Panc1 (cell line): ENCODE measurements at regions not wholly inside any gene's neighbourhood (a gene's known extent, or its start where the extent isn't known, plus 50 kb on each side); places are given as distances from the start of the nearest gene placed in this dataset.

Source experiments
- ATAC-seq: fragments of 200-7000 bp; cut with Tn5 transposase; 2 replicates; pipeline ENCODE4 v1.9.1; 2020; ENCODE audit warnings: mild to moderate bottlenecking, moderate library complexity
- BruUV-seq: library from RNA; stranded (reverse); fragments of 400-500 nt; replicated peaks from 2 replicates; lab custom pipeline; 2021; lab: Mats Ljungman, UMichigan
- CTCF ChIA-PET: fragments of 300-600 bp; sonication (Branson Sonifier 250); formaldehyde crosslinking; loops from one replicate; lab custom pipeline; 2022; ENCODE audit warnings: antibody characterized with exemption; lab: Charles Lee
- POLR2A ChIA-PET: fragments of 300-600 bp; sonication (Branson Sonifier 250); formaldehyde crosslinking; loops from one replicate; lab custom pipeline; 2022; ENCODE audit warnings: antibody characterized with exemption; lab: Charles Lee
- DNase-seq: peaks from one replicate; pipeline ENCODE4 v3.0.0-alpha.2; 2010; ENCODE audit warnings: low read depth, low spot score
- H3K27ac ChIP-seq: 2 replicates; pipeline ENCODE4 v1.5.1; 2011; ENCODE audit warnings: mild to moderate bottlenecking, low read length, inconsistent platforms
- H3K27me3 ChIP-seq: fragments of 200-500 bp; sonication (Bioruptor generic); 2 replicates; pipeline ENCODE4 v1.6.0; 2014; ENCODE audit warnings: low read length, inconsistent platforms; ENCODE audit not compliant: control insufficient read depth, insufficient read depth
- H3K36me3 ChIP-seq: fragments of 200-500 bp; sonication (Bioruptor generic); 2 replicates; pipeline ENCODE4 v1.5.1; 2014; ENCODE audit warnings: inconsistent platforms, mild to moderate bottlenecking, low read length, moderate library complexity; ENCODE audit not compliant: control insufficient read depth, insufficient read depth
- H3K4me1 ChIP-seq: 2 replicates; pipeline ENCODE4 v1.5.1; 2011; ENCODE audit warnings: inconsistent platforms, mild to moderate bottlenecking, low read length, moderate library complexity; ENCODE audit not compliant: control insufficient read depth, insufficient read depth
- H3K4me3 ChIP-seq, 2 experiments: 2 replicates each; pipeline ENCODE4 v1.5.1; 2011 to 2012; ENCODE audit warnings: low read depth in 2 of 2, low read length in 2 of 2, mild to moderate bottlenecking in 2 of 2, inconsistent platforms in 1 of 2, moderate library complexity in 1 of 2
- H3K9me3 ChIP-seq: fragments of 200-500 bp; sonication (Bioruptor generic); 2 replicates; pipeline ENCODE4 v1.5.1; 2014; ENCODE audit warnings: low read depth, mild to moderate bottlenecking, inconsistent platforms, low read length, moderate library complexity; ENCODE audit not compliant: control insufficient read depth, insufficient read depth
- POLR2AphosphoS5 ChIP-seq: IDR thresholded peaks from 2 replicates; pipeline ENCODE4 v1.6.1; 2012; ENCODE audit warnings: mild to moderate bottlenecking, low read depth, low read length, moderate library complexity
- SIN3A ChIP-seq: IDR thresholded peaks from 2 replicates; pipeline ENCODE4 v1.6.1; 2012; ENCODE audit warnings: low read depth, mild to moderate bottlenecking, low read length, moderate library complexity, borderline replicate concordance; ENCODE audit not compliant: insufficient read depth
- TCF7L2 ChIP-seq: IDR thresholded peaks from 2 replicates; pipeline ENCODE4 v1.6.1; 2011; ENCODE audit warnings: mild to moderate bottlenecking, low read depth, low read length, inconsistent platforms
- in situ Hi-C: cut with HindIII; loops from 2 replicates; pipeline ENCODE4 v1.10.0; 2016; ENCODE audit warnings: low sequenced_read_pairs, low pct_unique_long_range_greater_than_20kb
- intact Hi-C: fragments of 100-400 bp; cut with micrococcal nuclease; formaldehyde crosslinking; loops from one replicate; pipeline ENCODE4 v1.10.0; 2022; ENCODE audit not compliant: unreplicated experiment
- TF ChIP-seq, protein P1 (sequence below), 2 experiments: IDR thresholded peaks; 2 replicates each; pipeline ENCODE4 v1.6.1; 2011 to 2012; ENCODE audit warnings: low read depth in 2 of 2, control low read depth in 1 of 2, low read length in 1 of 2, mild to moderate bottlenecking in 1 of 2, moderate library complexity in 1 of 2; ENCODE audit not compliant: insufficient read depth in 1 of 2
- TF ChIP-seq, protein P2 (sequence below): fragments of 450-650 bp; IDR thresholded peaks from 2 replicates; pipeline ENCODE4 v1.5.1; 2017; ENCODE audit warnings: mild to moderate bottlenecking

DNA sequence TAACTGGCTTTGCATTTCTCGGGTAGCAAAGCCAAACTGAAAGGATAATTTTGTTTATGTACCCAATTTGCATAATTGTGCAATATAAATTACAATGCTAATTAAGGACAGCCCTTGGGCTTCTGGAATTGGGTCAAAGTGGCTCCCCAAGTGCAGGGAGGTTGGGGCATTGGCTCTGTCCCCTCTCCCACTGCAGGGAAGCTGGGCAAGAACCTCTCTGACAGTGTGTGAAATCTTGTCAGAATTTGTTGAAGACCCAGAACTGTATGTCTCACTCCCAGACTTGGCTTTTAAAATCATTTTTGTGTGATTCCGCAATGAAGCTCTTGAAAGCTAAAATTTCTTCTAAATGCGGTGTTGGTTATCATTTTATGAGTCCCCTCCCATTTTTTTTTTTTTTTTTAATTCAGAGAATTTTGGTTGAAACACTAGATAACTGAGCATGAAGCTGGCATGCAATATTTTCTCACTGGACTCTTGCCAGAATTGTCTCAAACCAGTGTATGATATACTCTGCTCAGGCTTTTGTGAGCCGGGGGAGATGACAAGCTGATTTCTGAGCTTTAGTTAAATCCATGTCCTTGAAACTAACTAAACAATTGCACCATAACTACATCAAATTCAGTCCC, 878.9 kb upstream of the CXADR start:
- POLR2A ChIA-PET = no interaction called here
- CTCF ChIA-PET = no interaction called here
- in situ Hi-C loops = no loop called here
- no TSS peak for BruUV-seq
- Histone ChIP-seq H3K36me3 (no peaks in the 10 kb centered on the region), H3K4me1 (no peaks in the 10 kb centered on the region), H3K9me3 (no peaks in the 10 kb centered on the region), H3K27me3 (no peaks in the 10 kb centered on the region), H3K4me3 (no peak overlapping the region), H3K27ac (no peak overlapping the region)
- ATAC-seq = no peak
- intact Hi-C loops = no loop called here
- TF ChIP-seq SIN3A = no peak
- TF ChIP-seq, protein P1, sequence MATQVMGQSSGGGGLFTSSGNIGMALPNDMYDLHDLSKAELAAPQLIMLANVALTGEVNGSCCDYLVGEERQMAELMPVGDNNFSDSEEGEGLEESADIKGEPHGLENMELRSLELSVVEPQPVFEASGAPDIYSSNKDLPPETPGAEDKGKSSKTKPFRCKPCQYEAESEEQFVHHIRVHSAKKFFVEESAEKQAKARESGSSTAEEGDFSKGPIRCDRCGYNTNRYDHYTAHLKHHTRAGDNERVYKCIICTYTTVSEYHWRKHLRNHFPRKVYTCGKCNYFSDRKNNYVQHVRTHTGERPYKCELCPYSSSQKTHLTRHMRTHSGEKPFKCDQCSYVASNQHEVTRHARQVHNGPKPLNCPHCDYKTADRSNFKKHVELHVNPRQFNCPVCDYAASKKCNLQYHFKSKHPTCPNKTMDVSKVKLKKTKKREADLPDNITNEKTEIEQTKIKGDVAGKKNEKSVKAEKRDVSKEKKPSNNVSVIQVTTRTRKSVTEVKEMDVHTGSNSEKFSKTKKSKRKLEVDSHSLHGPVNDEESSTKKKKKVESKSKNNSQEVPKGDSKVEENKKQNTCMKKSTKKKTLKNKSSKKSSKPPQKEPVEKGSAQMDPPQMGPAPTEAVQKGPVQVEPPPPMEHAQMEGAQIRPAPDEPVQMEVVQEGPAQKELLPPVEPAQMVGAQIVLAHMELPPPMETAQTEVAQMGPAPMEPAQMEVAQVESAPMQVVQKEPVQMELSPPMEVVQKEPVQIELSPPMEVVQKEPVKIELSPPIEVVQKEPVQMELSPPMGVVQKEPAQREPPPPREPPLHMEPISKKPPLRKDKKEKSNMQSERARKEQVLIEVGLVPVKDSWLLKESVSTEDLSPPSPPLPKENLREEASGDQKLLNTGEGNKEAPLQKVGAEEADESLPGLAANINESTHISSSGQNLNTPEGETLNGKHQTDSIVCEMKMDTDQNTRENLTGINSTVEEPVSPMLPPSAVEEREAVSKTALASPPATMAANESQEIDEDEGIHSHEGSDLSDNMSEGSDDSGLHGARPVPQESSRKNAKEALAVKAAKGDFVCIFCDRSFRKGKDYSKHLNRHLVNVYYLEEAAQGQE (IDR thresholded peaks at IDR 0.05; ENCODE audit: insufficient read depth in 1 of 2, low read depth in 2 of 2, low read length in 1 of 2) = no peak
- no peak for TF ChIP-seq TCF7L2
- TF ChIP-seq POLR2AphosphoS5 = no peak
- TF ChIP-seq, protein P2, sequence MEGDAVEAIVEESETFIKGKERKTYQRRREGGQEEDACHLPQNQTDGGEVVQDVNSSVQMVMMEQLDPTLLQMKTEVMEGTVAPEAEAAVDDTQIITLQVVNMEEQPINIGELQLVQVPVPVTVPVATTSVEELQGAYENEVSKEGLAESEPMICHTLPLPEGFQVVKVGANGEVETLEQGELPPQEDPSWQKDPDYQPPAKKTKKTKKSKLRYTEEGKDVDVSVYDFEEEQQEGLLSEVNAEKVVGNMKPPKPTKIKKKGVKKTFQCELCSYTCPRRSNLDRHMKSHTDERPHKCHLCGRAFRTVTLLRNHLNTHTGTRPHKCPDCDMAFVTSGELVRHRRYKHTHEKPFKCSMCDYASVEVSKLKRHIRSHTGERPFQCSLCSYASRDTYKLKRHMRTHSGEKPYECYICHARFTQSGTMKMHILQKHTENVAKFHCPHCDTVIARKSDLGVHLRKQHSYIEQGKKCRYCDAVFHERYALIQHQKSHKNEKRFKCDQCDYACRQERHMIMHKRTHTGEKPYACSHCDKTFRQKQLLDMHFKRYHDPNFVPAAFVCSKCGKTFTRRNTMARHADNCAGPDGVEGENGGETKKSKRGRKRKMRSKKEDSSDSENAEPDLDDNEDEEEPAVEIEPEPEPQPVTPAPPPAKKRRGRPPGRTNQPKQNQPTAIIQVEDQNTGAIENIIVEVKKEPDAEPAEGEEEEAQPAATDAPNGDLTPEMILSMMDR = no peak
- no peak for DNase-seq

DNA sequence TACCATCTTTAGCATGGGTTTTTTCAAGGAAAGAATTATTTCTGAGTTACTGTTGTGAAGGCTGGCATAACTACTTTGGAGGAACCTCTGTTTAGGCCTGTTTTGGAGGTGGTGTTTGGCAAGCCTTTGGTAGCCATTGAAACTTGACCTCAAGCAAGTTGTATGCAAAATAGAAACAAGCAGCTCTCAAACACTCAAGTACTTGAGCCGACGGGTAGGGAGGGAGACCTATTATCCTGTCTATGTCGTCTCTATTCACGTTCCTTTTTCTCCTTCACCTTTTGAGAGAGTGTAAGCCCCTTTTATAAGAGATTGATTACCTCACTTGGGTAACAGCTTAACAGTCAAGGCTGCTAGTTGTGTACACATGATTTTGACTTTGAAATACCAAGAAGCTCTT, 878.3 kb upstream of the CXADR start:
- no TSS peak for BruUV-seq

More for the DNA sequence above, 878.3 kb upstream of the CXADR start:
- intact Hi-C loops (no loop called here), in situ Hi-C loops (no loop called here)
- Histone ChIP-seq H3K36me3 (no peaks in the 10 kb centered on the region), H3K9me3 (no peaks in the 10 kb centered on the region), H3K27me3 (no peaks in the 10 kb centered on the region), H3K27ac (no peak overlapping the region), H3K4me1 (no peaks in the 10 kb centered on the region), H3K4me3 (no peak overlapping the region)
- CTCF ChIA-PET = no interaction called here
- DNase-seq (no peak), ATAC-seq (no peak)
- TF ChIP-seq POLR2AphosphoS5 = no peak
- no peak for TF ChIP-seq SIN3A
- TF ChIP-seq, protein P2 = no peak
- TF ChIP-seq, protein P1 (IDR thresholded peaks at IDR 0.05; ENCODE audit: insufficient read depth in 1 of 2, low read depth in 2 of 2, low read length in 1 of 2) = no peak
- TF ChIP-seq TCF7L2 = no peak
- POLR2A ChIA-PET = no interaction called here
